ENCODE measurements at regions not wholly inside any gene's neighbourhood (a gene's known extent, or its start where the extent isn't known, plus 50 kb on each side); places are given as distances from the start of the nearest gene placed in this dataset.
A peak's percentile ranks its signal among the peaks of the same experiment; 100 is the strongest.

- no peak for DNase-seq (ENCODE audit: low spot score)
Observed at GRCh38 chr18:47758000-47758399, 172.5 kb downstream of the SMAD2 start.

DNA sequence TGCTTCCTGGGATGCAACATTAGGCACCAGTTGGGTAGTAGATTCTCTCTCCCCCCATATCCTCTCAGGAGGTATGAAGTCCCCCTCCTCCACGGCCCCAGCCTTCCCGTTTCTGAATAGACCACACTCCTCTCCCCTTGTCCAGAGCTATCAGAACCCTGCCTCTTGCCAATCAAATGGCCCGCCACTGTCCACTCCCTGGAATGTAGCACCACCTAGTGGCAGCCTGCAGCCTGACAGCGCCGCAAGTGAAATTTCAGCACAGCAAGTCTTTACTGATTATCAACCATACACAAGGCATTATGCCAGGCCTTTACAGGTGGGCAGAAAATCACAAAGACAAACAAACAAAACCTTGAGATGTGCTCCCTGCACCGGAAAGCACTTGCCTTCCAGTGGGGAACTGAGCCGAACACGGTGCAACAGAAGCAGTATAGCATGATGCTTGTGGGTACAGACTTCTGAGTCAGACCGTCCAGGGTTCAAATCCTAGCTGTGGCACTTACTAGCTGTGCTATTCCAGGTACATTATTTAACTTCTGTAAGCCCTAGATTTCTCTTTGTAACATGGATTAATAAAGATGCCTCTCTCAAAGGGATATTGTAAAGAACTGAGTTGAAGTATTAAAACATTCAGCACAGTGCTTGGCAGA is 174.0 kb downstream of the SMAD2 start:
- DNase-seq (ENCODE audit: low spot score): peak; percentile 56

GRCh38 chr18:47755102-47755456 is 175.4 kb downstream of the SMAD2 start:
- DNase-seq (ENCODE audit: low spot score): no peak

GRCh38 chr18:47754311-47755101 is 176.0 kb downstream of the SMAD2 start:
- DNase-seq (ENCODE audit: low spot score): peak; percentile 40

DNA sequence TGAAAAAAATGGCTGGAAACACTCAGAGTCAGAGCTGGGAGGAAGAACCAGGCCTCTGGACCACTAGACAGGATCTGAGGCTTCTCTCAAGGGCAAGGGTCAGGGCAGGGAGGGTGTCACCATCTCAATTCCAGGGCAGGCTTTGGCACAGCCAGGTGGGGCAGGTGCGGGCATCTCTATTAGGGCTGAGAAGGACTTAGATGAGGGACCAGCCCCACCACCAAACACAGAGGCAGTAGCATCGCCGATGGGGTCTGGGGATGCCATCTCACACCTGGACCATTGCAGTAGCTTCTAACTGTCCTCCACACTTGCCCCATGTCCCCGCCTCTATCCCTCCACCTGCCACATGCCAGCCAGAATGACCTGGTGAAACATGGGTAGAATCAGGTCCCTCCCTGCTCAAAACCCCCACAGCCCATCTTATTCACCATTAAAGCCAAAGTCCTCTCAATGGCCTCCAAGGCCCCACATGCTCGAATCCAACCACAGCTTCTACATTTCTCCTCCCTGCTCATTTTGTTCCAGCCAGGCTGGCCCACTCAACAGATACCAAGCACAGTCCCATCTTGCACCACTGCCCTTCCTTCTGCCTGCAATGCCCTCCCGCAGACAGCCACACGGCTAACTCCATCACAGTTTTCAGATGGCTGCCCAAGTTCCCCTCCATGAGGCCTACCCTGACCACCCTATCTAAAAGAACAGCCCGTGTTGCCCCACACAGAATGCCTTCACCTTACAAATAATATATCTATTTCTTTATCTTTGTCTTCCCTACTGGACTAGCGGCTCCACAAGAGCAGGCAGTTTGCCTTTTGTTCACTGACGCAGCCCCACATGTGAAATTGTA is 177.4 kb downstream of the SMAD2 start:
- no peak for DNase-seq (ENCODE audit: low spot score)

GRCh38 chr18:47750889-47751423 is 179.5 kb downstream of the SMAD2 start:
- DNase-seq (ENCODE audit: low spot score): no peak

DNA sequence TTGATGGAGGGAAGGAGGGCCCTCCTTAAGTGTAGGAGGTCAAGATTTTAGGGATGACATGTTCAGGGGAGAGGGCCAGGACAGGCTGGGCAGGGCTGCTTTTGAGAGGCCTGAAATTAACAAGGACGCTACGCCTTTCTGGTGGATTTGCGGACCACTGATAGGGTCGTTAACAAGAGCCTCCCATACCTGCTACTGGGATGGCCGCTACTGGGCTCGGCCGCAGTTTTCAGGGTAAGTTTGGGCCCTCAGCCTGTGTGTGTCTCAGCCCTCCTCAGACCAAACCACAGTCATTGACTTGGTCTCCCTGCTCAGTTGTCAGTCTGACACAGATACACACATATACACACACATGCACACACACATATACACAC is 180.9 kb downstream of the SMAD2 start:
- DNase-seq (ENCODE audit: low spot score): no peak

GRCh38 chr18:47748847-47749599 is 181.4 kb downstream of the SMAD2 start:
- DNase-seq (ENCODE audit: low spot score): peak; percentile 59

GRCh38 chr18:47748093-47748796 is 182.2 kb downstream of the SMAD2 start:
- DNase-seq (ENCODE audit: low spot score): no peak

- no peak for DNase-seq (ENCODE audit: low spot score)
Observed at GRCh38 chr18:47747260-47747795, 183.1 kb downstream of the SMAD2 start.

DNA sequence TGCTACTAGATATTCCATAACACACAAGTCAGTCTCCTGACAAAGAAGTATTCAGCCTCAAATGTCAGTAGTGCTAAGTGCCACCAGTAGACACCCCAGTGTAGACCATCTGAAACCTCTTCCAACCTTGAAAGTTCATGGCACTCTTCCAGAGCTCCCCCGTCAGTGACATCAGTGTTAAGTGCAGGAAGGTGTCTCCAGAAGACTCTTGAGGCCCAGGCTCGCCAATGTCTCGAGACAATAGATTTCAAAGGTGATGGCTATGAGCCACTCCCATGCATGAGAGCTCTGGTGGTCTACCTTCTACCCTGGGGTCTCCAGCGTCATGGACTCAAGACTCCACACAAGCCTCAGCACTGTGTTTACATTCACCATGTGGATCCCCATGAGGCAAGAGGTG is 183.8 kb downstream of the SMAD2 start:
- no peak for DNase-seq (ENCODE audit: low spot score)

GRCh38 chr18:47745227-47745626 is 185.2 kb downstream of the SMAD2 start:
- no peak for DNase-seq (ENCODE audit: low spot score)

- no peak for DNase-seq (ENCODE audit: low spot score)
Observed at GRCh38 chr18:47737956-47738355, 192.5 kb downstream of the SMAD2 start.

DNA sequence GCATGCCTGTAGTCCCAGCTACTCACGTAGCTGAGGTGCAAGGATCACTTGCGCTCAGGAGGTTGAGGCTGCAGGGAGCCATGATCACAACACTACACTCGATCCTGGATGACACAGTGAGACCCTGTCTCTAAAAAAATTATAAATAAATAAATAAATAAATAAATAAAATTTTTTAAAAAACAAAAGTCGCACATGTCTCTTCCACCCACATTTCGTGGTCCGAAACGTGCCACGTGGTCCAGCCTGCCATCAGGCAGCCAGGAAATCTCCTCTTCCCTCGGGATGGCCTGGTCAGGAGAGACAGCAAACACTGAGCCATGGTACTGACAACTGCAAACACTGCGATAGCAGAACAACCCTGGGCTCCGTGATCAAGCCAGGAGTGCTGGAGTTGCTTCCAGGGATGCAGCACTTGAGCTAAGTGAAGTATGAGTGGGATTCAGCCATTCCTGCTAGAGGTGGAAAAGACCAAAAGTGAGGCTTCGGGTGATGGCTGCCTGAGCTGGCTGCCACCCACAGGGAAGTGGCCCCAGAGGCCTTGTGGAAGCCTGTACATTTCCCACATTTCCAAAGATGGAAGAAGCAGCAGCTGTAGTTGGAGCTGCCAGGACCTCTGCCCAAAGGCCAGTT is 193.1 kb downstream of the SMAD2 start:
- no peak for DNase-seq (ENCODE audit: low spot score)

DNA sequence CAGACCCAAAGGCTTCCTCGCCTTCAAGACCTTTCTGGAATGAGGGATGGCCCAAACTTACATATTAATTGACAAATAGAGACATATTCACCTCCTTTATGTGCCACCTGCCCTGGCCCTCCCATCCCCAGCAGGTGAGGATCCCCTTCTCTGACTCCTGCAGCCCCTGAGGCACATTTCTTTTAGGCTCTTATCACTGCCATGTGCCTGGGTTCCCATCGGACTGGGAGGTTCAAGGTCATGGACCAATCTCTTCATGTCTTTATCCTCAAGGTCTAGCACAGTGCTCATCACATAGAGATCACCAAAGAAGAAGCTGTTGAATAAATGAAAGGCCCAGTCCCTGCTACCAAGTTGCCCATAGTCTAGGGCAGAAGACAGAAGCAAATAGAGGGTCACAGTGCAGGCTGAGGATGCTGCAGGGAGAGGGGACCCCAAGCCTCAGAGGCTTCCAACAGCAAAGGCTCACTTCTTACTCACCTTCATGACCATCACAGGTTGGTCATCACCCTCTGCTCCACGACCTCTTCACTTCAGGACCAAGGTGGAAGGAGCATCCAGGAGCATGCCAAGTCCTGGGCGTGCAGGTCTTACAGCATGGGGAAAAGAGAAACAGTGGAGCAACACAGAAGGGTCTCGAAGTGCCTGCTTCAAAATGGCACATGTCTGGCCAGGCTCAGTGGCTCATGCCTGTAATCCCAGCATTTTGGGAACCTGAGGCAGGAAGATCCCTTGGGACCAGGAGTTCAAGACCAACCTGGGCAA is 193.9 kb downstream of the SMAD2 start:
- DNase-seq (ENCODE audit: low spot score): no peak

- no peak for DNase-seq (ENCODE audit: low spot score)
Observed at GRCh38 chr18:47735041-47735702, 195.3 kb downstream of the SMAD2 start.

DNA sequence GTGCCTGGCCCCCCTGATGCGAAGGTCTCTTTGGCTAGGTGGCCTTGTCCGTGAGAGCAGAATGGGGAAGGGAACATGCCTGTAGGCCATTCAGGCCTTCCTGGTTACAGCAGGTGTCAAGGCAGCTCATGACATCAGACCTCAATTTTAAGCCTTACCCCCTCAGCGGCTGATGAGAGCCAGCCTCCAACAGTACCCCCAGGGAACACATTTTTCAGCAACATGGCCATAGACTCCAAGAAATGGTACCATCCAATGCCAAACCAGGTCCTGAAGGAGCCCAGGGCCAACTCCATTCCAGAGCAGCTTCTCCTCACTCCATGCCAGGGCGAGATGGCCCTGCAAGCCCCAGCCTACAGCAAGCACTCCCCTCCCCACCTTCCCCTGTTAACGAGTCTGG is 199.2 kb downstream of the SMAD2 start:
- DNase-seq (ENCODE audit: low spot score): no peak

DNA sequence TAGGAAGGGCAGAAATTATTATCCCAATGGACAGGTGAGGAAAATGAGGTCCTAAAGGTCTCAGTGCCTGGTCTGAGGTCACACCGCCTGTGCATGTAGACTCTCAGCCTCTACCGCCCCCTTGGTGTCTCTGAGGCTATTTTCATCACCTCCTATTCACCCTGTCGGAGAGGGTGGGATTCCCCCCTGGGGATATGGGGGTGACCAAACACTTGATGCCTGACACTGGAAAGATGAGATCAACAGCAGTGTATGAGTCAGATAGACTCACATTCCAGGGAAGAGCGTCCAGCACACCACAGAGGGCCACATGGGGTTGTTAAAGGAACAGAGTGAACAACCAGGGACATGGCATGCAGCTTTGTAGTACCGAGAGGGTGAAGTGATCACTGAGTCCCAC is 199.7 kb downstream of the SMAD2 start:
- DNase-seq (ENCODE audit: low spot score): no peak

GRCh38 chr18:47729356-47729755 is 201.1 kb downstream of the SMAD2 start:
- DNase-seq (ENCODE audit: low spot score): no peak

Measured in COLO829 (cell line).